ENCODE measurements at regions not wholly inside any gene's neighbourhood (a gene's known extent, or its start where the extent isn't known, plus 50 kb on each side); places are given as distances from the start of the nearest gene placed in this dataset.

- intact Hi-C loops (cut with micrococcal nuclease), result no loop called here
These were observed 243.1 kb downstream of the TLE3 start for GRCh38 chr15:69854521-69855181.

GRCh38 chr15:69855258-69856000 lies 242.3 kb downstream of the TLE3 start:
- intact Hi-C loops (cut with micrococcal nuclease), result no loop called here

- intact Hi-C loops (cut with micrococcal nuclease), result no loop called here
These were observed 240.5 kb downstream of the TLE3 start for GRCh38 chr15:69857250-69857649.

- intact Hi-C loops (cut with micrococcal nuclease), result no loop called here
These were observed 239.9 kb downstream of the TLE3 start for GRCh38 chr15:69857686-69858391.

- intact Hi-C loops (cut with micrococcal nuclease), result no loop called here
These were observed 239.3 kb downstream of the TLE3 start for GRCh38 chr15:69858456-69858855.

GRCh38 chr15:69859866-69860265 lies 237.9 kb downstream of the TLE3 start:
- intact Hi-C loops (cut with micrococcal nuclease), result no loop called here

GRCh38 chr15:69860321-69860720 lies 237.4 kb downstream of the TLE3 start:
- intact Hi-C loops (cut with micrococcal nuclease), result no loop called here

GRCh38 chr15:69860921-69861320 lies 236.8 kb downstream of the TLE3 start:
- intact Hi-C loops (cut with micrococcal nuclease), result no loop called here

- intact Hi-C loops (cut with micrococcal nuclease), result no loop called here
These were observed 236.2 kb downstream of the TLE3 start for GRCh38 chr15:69861331-69862171.

GRCh38 chr15:69862540-69862939 lies 235.2 kb downstream of the TLE3 start:
- intact Hi-C loops (cut with micrococcal nuclease), result no loop called here

- intact Hi-C loops (cut with micrococcal nuclease), result no loop called here
These were observed 234.3 kb downstream of the TLE3 start for GRCh38 chr15:69863446-69863845.

- intact Hi-C loops (cut with micrococcal nuclease), result no loop called here
These were observed 232.3 kb downstream of the TLE3 start for GRCh38 chr15:69865369-69865768.

- intact Hi-C loops (cut with micrococcal nuclease), result no loop called here
These were observed 229.0 kb downstream of the TLE3 start for GRCh38 chr15:69868756-69869155.

GRCh38 chr15:69869291-69869690 lies 228.4 kb downstream of the TLE3 start:
- intact Hi-C loops (cut with micrococcal nuclease), result no loop called here

GRCh38 chr15:69869881-69870505 lies 227.7 kb downstream of the TLE3 start:
- intact Hi-C loops (cut with micrococcal nuclease), result no loop called here

- intact Hi-C loops (cut with micrococcal nuclease), result no loop called here
These were observed 226.1 kb downstream of the TLE3 start for GRCh38 chr15:69871511-69872134.

GRCh38 chr15:69873807-69874206 lies 223.9 kb downstream of the TLE3 start:
- intact Hi-C loops (cut with micrococcal nuclease), result no loop called here

GRCh38 chr15:69874321-69874720 lies 223.4 kb downstream of the TLE3 start:
- intact Hi-C loops (cut with micrococcal nuclease), result no loop called here

- intact Hi-C loops (cut with micrococcal nuclease), result no loop called here
These were observed 221.4 kb downstream of the TLE3 start for GRCh38 chr15:69876064-69876940.
